VCaP (cell line): ENCODE measurements at regions not wholly inside any gene's neighbourhood (a gene's known extent, or its start where the extent isn't known, plus 50 kb on each side); places are given as distances from the start of the nearest gene placed in this dataset.

Experiments
- H3K27ac ChIP-seq: fragments of 450-650 bp; 2 replicates; pipeline ENCODE4 v1.5.1; 2017
- CTCF ChIP-seq: fragments of 450-650 bp; conservative IDR thresholded peaks from 2 replicates; pipeline ENCODE4 v1.5.1; 2017; ENCODE audit warnings: mild to moderate bottlenecking, moderate library complexity

GRCh38 chr15:95262866-95263564, 1031.7 kb downstream of the MCTP2 start:
- no peak for TF ChIP-seq CTCF
- no peak overlapping the region for H3K27ac ChIP-seq

GRCh38 chr15:95263751-95264150, 1032.4 kb downstream of the MCTP2 start:
- no peak overlapping the region for H3K27ac ChIP-seq
- TF ChIP-seq CTCF = no peak

- TF ChIP-seq CTCF = no peak
- no peak overlapping the region for H3K27ac ChIP-seq
These were observed 1034.1 kb downstream of the MCTP2 start for GRCh38 chr15:95265419-95265997.

- no peak overlapping the region for H3K27ac ChIP-seq
These were observed 1035.2 kb downstream of the MCTP2 start for GRCh38 chr15:95266451-95267061.

GRCh38 chr15:95267481-95267880, 1036.1 kb downstream of the MCTP2 start:
- no peak for TF ChIP-seq CTCF
- no peak overlapping the region for H3K27ac ChIP-seq

More at GRCh38 chr15:95266451-95267061, 1035.2 kb downstream of the MCTP2 start:
- TF ChIP-seq CTCF = no peak

DNA sequence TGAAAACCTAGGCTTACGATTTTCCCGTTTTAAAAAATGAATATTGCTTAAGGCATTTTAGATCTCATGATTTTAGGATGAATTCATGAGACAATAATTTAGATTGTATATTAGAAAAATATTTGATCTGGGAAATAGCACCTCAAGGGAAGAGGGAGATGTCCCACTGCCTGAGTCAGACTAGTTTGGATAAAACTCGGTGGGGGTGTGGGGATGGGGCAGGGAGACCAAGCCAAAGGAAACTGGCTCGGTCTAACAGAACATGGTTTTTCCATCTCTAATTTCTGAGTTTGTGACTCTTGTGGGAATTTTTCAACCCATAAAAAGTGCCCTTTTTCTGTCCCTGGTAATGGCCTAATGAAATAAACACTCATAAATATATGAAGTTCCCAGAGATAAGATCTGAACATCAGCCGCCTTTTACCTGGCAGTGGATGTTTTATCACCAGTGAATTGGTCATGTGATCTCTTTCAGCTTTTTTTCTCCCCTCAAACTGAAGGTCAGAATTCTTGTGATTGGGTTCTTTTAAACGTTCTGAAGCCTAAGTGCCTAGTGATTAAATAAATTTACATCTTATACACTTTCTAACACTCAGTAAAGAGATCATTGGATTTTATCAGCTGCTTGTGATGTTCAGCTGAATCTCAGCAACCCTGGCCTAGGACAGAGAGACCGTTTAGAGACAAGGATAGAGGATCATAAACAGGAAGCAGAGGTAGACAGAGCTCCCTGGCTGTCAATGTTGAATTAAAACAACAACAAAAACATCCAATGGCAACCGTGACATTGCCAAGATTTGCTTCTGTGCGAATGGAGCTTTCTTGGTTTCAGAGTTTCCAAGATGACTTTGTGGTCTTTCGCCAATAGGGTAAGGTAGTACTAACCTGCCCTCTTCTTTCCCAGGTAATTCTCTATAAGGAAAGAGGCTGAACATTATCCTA, 1038.2 kb downstream of the MCTP2 start:
- H3K27ac ChIP-seq = no peak overlapping the region
- TF ChIP-seq CTCF = no peak

DNA sequence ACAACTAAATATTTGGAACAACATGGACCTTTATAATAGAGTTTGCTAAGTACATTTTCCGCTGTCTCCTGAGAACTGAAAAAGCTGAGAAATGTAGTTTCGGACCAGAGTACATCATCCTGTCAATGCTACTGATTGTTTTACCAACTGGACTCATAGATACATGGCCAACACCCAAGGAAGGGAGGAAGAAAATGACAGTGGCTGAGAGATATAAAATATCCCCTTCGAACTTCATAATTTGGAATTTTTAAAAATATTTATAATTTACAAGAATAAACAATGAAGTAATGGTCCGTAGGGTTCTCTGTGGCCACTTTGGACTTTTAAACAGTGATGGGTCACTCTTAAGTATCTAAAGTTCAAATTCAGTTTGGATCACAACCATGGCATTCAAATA, 1042.7 kb downstream of the MCTP2 start:
- no peak for TF ChIP-seq CTCF
- no peak overlapping the region for H3K27ac ChIP-seq
